ENCODE measurements at regions not wholly inside any gene's neighbourhood (a gene's known extent, or its start where the extent isn't known, plus 50 kb on each side); places are given as distances from the start of the nearest gene placed in this dataset.
"Not testable (repeated sequence)": the region's sequence is repeated elsewhere in the genome, so short reads cannot be mapped to it uniquely, and the experiment has no call there.

DNA sequence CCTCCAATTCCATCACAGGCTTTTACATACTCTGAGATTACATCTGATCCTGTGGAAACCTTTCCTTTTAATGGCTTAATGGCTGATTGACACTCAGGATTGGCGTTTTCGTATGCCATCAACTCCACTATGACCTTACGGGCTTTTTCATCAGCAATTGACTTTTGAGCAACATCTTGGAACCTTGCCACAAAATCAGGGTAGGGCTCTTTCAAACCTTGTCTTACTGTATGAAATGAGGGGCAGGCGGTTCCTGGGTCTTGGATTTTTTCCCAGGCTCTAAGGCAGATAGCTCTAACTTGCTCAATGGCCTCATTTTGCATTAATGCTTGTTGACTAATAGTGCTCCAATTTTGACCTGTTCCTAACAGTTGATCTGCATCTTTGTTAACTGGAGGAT, 250.9 kb upstream of the PRKCQ start:
- DNase-seq (ENCODE audit: low read depth in 3 of 3, low spot score in 2 of 3) = not testable (repeated sequence)

DNA sequence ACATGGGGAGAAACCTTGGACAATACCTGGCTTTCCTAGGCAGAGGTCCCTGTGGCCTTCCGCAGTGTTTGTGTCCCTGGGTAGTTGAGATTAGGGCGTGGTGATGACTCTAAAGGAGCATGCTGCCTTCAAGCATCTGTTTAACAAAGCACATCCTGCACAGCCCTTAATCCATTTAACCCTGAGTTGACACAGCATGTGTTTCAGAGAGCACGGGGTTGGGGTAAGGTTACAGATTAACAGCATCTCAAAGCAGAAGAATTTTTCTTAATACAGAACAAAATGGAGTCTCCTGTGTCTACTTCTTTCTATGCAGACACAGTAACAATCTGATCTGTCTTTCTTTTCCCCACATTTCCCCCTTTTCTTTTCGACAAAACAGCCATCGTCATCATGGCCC, 244.7 kb upstream of the PRKCQ start:
- DNase-seq (ENCODE audit: low read depth in 3 of 3, low spot score in 2 of 3) = not testable (repeated sequence)

DNA sequence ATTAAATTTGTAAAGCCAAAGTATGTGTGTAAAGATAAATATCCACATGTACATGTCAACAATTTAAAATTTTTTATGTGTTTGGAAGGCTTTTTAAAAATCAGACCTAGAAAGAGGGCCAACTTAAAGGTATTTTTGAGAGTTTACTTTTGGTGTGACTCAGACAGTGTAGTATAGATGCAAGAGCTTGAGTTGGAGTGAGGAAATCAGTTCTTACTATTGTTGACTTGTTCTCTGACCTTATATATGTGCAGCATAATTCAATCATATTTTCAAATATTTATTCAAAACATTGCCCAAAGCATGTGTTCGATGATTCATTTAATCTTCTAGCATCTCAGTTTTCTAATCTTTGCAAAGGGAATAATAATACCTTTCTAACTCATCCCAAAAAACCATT, 243.7 kb upstream of the PRKCQ start:
- no peak for DNase-seq (ENCODE audit: low read depth in 3 of 3, low spot score in 2 of 3)

DNA sequence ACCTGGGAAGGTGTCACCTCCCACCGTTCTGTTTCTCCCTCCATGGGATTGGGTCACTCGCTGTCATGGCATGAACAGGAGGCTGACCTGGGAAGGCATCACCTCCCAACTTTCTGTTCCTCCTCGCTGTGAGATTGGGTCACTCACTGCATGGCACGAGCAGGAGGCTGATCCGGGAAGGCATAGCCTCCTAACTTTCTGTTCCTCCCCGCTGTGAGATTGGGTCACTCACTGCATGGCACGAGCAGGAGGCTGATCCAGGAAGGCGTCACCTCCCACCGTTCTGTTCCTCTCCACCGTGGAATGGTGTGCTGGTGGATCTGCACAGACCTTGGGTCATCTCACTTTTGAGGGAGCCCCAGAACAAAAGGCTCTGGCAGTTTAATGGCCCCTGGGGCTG, 239.2 kb upstream of the PRKCQ start:
- no peak for DNase-seq (ENCODE audit: low read depth in 3 of 3, low spot score in 2 of 3)

DNA sequence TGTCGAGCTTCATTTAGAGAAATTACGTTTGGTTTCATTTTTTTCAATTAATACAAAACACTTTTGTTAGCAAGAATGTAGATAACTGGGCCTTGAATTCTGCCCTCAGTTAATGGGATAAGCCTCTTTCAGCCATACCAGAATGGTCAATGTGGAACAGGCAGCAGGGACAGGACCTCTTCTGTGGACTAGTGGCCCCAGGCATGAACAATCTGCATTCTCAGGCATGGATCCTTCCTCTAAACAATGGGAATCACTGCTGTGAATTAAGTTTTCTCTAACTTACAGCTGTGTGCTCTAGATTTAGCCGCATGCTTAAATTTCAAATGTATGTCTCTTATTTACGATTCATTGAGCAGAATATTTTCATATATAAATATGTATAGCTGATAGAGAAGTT, 237.7 kb upstream of the PRKCQ start:
- DNase-seq (ENCODE audit: low read depth in 3 of 3, low spot score in 2 of 3) = no peak

DNA sequence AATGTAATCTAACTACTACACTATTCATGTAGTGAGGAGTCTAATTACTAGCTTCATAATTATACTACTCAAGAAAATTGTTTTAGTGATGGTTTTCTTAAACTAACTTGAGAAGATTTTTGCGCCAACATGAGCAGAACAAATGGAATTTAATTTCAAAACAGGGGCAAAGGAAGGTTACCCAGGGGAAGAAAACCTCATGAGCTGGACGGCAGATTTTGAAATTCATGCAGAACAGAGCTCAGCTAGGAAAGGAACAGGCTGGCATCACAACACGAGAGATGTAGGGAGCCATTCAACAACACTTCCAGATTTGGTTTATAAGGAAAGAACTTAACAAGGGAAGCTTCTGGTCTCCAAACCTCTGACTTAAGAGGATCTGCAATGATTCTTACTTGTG, 235.3 kb upstream of the PRKCQ start:
- DNase-seq (ENCODE audit: low read depth in 3 of 3, low spot score in 2 of 3) = no peak

DNA sequence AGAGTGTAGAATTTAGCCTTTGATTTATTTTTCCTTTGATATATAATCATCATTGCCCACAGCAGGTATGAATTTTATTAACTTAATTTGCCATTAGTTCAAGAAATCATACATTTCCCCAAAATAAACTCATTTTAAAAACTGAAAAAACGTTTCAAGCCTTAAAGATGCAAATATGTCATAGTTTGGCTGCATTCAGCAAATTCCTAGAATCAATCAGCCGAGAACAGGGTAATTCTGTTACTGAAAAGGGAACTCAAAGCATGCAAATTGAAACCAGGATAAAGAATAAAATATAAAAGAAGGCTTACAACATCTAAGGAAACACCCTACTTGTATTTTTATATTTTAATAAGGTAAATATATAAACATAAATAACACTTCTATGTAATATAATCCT, 233.8 kb upstream of the PRKCQ start:
- no peak for DNase-seq (ENCODE audit: low read depth in 3 of 3, low spot score in 2 of 3)

DNA sequence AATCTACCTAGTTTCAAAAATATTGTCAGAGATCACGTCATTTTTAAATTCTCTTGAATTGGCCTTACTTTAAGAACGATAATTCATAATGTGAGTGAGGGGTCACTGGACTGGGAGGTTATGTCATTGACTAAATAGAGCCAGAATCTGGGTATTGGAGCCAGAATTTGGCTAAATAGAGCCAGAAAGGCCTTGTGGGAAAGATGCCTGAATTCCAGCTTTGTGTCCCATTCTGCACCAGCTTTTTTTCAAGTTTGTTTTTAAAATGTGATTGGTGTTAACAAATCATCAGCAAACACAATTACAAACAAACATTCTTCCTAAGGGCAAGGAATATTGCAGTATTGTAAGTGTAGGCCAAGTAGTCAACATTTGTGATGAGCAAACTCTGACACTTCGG, 233.2 kb upstream of the PRKCQ start:
- DNase-seq (ENCODE audit: low read depth in 3 of 3, low spot score in 2 of 3) = no peak

DNA sequence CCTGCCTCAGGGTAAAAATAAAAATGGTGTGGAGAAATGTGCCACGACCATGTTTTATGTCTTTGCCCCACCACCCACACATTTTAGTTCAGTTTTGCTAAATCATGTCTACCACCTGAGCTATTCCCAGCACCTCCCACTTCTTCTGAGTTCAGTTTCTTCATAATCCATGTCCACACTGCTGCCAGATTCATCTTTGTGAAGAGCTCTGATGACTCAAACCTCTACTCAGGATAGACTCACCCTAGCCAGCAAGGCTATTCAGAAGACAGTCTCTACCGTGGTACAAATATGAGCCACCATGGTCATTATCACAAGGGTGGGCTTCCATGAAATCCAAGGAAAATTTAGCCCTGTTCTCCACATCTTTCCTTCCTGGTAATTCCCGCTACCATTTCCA, 231.1 kb upstream of the PRKCQ start:
- no peak for DNase-seq (ENCODE audit: low read depth in 3 of 3, low spot score in 2 of 3)

DNA sequence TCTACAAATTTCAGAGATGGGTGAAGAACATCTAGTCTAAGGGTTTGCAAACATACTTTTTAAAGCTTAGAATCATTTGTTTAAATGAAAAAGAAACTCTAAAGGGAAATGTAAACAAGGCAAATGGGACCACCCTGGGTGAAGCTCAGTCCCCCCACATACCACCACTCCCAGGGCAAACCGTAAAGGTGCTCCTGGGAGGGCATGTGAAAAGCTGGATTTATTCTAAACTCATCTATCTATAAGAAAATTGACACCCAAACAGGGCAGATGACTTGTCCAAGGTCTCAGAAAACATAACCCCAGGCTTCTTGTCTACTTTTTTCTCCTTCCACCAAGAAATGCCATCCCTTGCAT, 223.3 kb upstream of the PRKCQ start:
- DNase-seq (ENCODE audit: low read depth in 3 of 3, low spot score in 2 of 3) = no peak

DNA sequence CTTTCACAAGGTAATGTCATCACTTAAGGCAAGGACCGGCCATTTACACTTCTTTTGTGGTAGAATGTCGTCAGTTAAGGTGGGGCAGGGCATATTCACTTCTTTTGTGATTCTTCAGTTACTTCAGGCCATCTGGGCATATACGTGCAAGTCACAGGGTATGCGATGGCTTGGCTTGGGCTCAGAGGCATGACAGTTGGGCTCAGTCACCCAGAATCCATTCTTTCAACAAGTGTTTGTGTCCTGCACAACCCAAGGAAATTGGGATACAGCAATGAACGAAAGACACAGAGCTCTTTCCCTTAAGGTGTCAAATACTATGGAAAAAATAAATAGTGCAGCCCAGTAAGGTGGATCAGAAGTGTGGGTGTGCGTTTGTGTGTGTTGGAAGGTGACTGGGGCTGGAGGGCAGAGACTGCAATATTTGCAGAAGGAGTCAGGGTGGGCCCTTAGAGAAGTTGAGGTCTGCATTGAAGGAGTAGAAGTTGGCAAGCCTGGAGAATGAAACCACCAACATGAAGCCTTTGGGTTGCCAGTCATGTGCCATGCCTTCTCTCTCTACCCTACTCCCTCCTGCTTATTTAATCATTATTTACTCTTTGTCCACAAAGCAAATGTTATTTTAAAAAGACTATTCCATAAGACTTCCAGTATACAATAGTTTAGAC, 222.8 kb upstream of the PRKCQ start:
- no peak for DNase-seq (ENCODE audit: low read depth in 3 of 3, low spot score in 2 of 3)

DNA sequence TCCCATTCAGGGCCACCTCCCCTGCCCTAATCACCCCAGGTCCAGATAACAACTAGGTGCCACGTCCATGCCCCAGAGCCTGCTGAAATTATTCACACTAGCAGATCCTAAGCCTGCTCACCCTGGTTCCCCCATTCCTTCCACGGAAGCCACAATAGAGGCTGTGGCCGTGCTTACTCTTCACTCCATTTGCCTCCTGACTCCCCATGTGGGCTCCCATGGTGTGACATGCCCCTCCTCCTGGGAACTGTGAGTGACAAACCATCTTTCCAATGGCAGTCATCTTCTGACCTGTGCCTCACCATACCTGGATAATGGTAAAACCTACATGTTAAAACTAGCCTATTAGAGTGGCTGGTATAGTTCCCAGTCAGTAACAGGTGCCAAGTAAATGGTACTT, 216.2 kb upstream of the PRKCQ start:
- DNase-seq (ENCODE audit: low read depth in 3 of 3, low spot score in 2 of 3) = no peak

DNA sequence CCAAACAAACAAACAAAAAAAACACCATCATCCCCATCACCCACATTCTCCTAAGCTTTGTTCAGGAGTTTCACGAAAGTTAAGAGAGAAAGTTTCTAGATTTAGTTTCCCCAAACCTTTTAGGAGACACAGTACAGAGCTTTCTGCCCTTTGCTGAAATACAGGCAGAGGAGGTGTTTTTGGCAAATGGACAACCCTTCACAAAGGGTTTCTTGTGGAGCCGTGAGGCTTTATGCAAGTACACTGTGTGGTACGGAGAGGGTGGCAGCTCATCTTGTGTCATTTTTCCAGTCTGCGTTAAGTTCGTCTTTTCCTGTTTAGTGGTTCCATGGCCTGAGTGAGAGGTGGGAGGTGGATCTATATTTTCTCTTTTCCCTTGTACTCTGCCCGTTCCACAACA, 215.5 kb upstream of the PRKCQ start:
- no peak for DNase-seq (ENCODE audit: low read depth in 3 of 3, low spot score in 2 of 3)

DNA sequence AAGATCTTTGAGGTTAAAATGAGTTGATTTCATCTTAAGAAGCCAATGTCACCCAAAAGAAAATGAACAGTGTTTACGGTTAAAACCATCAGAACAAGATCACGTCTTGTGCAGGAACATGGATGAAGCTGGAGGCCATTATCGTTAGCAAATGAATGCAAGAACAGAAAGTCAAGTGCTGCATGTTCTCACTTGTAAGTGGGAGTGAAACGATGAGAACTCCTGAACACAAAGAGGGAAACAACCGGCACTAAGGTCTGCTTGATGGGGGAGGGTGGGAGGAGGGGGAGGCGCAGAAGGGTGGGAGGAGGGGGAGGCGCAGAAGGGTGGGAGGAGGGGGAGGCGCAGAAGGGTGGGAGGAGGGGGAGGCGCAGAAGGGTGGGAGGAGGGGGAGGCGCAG, 214.8 kb upstream of the PRKCQ start:
- not testable (repeated sequence) for DNase-seq (ENCODE audit: low read depth in 3 of 3, low spot score in 2 of 3)

DNA sequence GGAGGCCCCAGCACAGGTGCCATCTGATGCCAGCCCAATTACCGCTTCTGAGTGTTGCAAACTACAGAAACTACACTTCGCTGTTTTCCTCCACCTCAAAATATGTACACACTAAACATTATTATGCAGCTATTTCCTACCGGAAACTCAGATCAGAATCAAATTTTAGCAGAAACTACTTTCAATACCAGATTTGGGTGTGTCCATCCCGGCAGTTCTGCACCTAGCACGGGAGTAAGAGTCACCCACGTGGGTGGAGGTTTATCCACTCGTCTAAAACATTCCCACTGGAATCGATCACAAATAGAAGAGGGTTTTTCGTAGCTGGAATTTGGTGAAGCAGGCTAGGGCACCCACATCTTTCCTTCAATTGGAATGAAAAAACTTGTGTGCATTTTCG, 214.4 kb upstream of the PRKCQ start:
- no peak for DNase-seq (ENCODE audit: low read depth in 3 of 3, low spot score in 2 of 3)

DNA sequence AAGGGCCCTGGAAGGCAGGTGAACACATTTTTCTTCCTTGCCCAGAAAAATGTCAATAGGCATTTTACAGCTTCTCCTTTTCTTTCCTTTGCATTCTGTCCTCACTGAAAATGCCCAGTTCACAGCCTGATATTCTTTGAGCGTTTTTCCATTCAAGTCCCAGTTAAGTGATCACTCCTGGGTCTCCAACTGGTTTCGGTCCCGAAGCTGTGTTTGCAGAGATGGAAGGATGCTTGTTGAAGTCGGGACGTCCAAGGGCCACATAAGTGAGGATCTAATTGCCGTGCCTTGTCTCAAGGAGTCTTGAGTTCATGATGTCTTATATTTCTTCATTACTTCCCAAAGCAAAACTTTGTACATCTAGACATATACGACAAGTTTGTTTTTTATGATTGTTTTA, 208.7 kb upstream of the PRKCQ start:
- no peak for DNase-seq (ENCODE audit: low read depth in 3 of 3, low spot score in 2 of 3)

DNA sequence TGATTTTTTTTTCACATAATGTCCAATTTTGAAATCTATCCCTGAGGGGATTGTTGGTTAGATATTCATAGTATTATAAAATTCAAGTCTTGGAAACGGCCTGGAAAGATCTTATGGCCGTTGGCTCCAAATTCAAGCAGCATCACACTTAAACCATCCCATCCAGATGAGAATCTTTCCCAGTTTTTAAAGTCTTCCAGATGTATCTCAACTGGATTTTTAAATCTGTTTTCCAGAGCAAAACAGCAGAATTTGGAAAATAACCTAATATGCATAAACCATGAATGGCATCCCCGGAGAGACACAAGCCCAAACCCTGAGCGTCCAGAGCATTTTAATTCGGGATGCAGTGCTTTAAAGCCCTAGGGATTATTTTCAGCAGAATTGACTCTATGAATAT, 208.2 kb upstream of the PRKCQ start:
- no peak for DNase-seq (ENCODE audit: low read depth in 3 of 3, low spot score in 2 of 3)

DNA sequence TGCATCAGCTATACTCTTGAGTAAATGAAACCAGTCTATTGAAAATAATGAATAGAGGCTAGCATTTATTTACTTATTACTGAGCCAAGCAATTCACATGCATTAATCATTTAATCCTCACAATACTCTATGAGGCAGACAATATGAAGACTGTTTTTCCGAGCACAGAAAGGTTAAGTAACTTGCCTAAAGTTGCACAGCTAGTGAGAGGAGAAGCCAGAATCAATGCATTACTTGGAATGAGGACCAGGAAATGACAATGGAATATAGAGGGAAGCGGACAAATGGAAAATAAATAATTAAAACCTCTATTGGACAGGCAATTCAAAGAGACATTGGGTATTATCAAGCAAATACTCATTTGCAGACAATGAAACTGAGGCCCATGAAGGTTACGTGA, 207.6 kb upstream of the PRKCQ start:
- no peak for DNase-seq (ENCODE audit: low read depth in 3 of 3, low spot score in 2 of 3)

DNA sequence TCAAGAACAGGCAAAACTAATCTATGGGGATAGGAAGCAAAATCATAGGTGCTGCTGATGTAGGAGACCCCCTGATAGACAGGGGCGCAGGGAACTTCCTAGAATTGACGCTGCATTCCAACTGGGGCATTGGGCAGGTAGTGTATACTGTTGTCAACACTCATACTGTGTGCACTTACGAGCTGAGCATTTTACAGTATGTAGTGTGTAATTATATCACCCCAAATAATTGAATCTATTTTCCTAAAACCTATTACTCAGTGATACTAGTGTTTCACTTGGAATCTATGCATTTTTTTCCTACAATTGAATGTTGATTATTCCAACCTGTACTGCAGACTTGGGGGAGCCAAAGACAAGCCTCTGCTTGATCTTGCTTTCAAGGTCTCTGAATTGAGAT, 207.0 kb upstream of the PRKCQ start:
- DNase-seq (ENCODE audit: low read depth in 3 of 3, low spot score in 2 of 3) = no peak

DNA sequence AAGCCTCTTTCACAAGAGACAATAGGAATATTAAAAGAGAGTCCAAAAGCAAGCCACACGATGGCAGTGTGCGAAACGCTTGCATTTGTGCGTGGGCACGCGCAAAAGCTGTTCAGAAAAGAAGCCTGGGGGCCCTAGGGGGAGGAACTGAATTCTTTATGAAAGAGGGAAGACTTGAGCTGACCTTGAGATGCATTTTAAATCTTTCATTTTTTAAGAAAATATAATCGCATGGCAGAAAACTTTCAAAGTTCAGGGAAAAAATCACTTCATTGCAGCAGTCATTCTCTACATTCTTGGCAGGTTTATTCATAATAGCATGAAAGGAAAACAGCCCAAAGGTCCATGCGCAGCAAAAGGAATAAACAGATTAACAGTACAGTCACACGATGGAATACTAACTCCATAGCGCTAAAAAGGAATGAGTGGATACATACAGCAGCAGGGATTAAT, 206.5 kb upstream of the PRKCQ start:
- peak in 2 of 3 donors; percentile 21 to 29 for DNase-seq (ENCODE audit: low read depth in 3 of 3, low spot score in 2 of 3)

DNA sequence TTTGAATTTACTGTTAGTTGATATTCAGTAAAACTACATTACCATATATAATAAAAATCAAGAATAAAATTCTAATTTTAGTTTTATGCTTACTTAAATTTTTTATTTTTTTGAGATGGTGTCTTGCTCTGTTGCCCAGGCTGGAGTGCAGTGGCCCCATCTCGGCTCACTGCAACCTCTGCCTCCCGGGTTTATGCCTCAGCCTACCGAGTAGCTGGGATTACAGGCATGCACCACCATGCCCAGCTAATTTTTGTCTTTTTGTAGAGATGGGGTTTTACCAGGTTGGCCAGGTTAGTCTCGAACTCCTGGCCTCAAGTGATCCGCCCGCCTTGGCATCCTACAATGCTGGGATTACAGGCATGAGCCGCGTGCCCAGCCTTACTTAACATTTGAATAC, 204.4 kb upstream of the PRKCQ start:
- DNase-seq (ENCODE audit: low read depth in 3 of 3, low spot score in 2 of 3) = not testable (repeated sequence)

DNA sequence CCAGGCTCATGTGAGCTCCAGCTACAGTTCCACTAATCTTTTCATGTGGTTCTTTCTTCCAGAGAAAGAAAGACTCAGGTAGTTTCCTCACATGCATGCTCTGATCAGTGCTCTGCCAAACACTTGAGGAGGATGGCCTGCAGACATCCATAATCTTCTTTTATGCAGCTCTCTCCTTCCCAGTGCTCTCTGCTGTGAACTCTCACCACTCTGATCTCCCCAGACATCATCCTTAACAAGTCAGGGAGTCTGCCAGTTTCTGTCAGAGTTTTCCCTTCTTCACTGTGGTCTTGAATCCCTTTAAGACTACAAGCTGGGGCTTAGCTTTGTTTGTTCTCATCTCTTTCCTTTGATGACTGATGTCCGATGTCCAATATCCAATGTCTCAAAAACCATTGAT, 203.4 kb upstream of the PRKCQ start:
- DNase-seq (ENCODE audit: low read depth in 3 of 3, low spot score in 2 of 3) = no peak

DNA sequence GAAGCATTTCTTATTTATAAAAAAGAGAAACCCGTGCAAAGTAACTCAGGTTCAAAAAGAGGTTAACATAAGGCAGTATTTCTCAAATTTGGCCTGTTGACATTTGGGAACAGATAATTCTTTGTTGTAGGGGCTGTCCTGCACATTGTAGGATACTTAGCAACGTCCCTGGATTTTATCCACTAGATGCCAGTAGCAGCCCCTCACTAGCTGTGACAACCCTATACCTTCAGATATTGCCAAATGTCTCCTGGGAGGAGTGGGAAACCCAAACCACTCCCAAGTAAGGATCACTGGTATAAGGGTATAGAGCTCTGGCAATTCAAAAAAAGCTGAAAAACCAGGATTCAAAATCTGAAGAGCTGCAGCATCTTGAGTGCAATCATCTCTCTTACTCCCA, 202.3 kb upstream of the PRKCQ start:
- DNase-seq (ENCODE audit: low read depth in 3 of 3, low spot score in 2 of 3) = no peak

All from right renal cortex interstitium (tissue), 3 donors.